C4-2B (cell line): ENCODE measurements at regions not wholly inside any gene's neighbourhood (a gene's known extent, or its start where the extent isn't known, plus 50 kb on each side); places are given as distances from the start of the nearest gene placed in this dataset.
"Not testable (repeated sequence)": the region's sequence is repeated elsewhere in the genome, so short reads cannot be mapped to it uniquely, and the experiment has no call there.

Experiments used
- H3K27ac ChIP-seq: fragments of 450-650 bp; 2 replicates; pipeline ENCODE4 v1.5.1; 2017
- CTCF ChIP-seq: fragments of 450-650 bp; conservative IDR thresholded peaks from 2 replicates; pipeline ENCODE4 v1.5.1; 2017; ENCODE audit warnings: mild to moderate bottlenecking
- ZFX ChIP-seq: fragments of 450-650 bp; IDR thresholded peaks from 2 replicates; pipeline ENCODE4 v1.6.1; 2017

- no peak overlapping the region for H3K27ac ChIP-seq
- no peak for TF ChIP-seq ZFX
- TF ChIP-seq CTCF, result no peak
Observed at GRCh38 chr6:14595751-14596150, 478.2 kb downstream of the CD83 start.

GRCh38 chr6:14596410-14596809 lies 478.8 kb downstream of the CD83 start:
- no peak overlapping the region for H3K27ac ChIP-seq

GRCh38 chr6:14597090-14597489 lies 479.5 kb downstream of the CD83 start:
- H3K27ac ChIP-seq, result no peak overlapping the region
- TF ChIP-seq ZFX (no peak), CTCF (no peak)

More at GRCh38 chr6:14596410-14596809, 478.8 kb downstream of the CD83 start:
- TF ChIP-seq CTCF (no peak), ZFX (no peak)

GRCh38 chr6:14598017-14598864 lies 480.7 kb downstream of the CD83 start:
- H3K27ac ChIP-seq, result no peak overlapping the region; the same call in 1 of the 2 replicates
- TF ChIP-seq ZFX, result no peak
- TF ChIP-seq CTCF, result no peak

- not testable (repeated sequence) for H3K27ac ChIP-seq
Observed at GRCh38 chr6:14600306-14600705, 482.7 kb downstream of the CD83 start.

- TF ChIP-seq CTCF (no peak), ZFX (no peak)
- no peak overlapping the region for H3K27ac ChIP-seq
Observed at GRCh38 chr6:14601490-14601889, 483.9 kb downstream of the CD83 start.

- TF ChIP-seq CTCF, result no peak
- no peak for TF ChIP-seq ZFX
Observed at GRCh38 chr6:14606353-14606752, 488.8 kb downstream of the CD83 start.

GRCh38 chr6:14610141-14610540 lies 492.6 kb downstream of the CD83 start:
- no peak for TF ChIP-seq CTCF
- no peak for TF ChIP-seq ZFX

More at GRCh38 chr6:14606353-14606752, 488.8 kb downstream of the CD83 start:
- H3K27ac ChIP-seq, result no peak overlapping the region

More at GRCh38 chr6:14610141-14610540, 492.6 kb downstream of the CD83 start:
- no peak overlapping the region for H3K27ac ChIP-seq
